T-helper 1 cell (primary cell): ENCODE measurements at regions not wholly inside any gene's neighbourhood (a gene's known extent, or its start where the extent isn't known, plus 50 kb on each side); places are given as distances from the start of the nearest gene placed in this dataset.

ENCODE experiments used
- DNase-seq, 5 donors: peaks; one replicate each; pipeline ENCODE4 v3.0.0-alpha.2; 2012 to 2020

GRCh38 chr12:130216031-130216430, 53.8 kb downstream of the FZD10 start:
- no peak for DNase-seq

GRCh38 chr12:130218682-130219081, 56.4 kb downstream of the FZD10 start:
- DNase-seq, result no peak

GRCh38 chr12:130219929-130220705, 57.9 kb downstream of the FZD10 start:
- no peak for DNase-seq

- DNase-seq, result no peak
These were observed 58.4 kb downstream of the FZD10 start for GRCh38 chr12:130220706-130221100.

- no peak for DNase-seq
These were observed 60.4 kb downstream of the FZD10 start for GRCh38 chr12:130222519-130223218.

- DNase-seq, result no peak
These were observed 61.5 kb downstream of the FZD10 start for GRCh38 chr12:130223767-130224244.

GRCh38 chr12:130224613-130225012, 62.3 kb downstream of the FZD10 start:
- DNase-seq, result no peak

- no peak for DNase-seq
These were observed 63.1 kb downstream of the FZD10 start for GRCh38 chr12:130225347-130225746.

GRCh38 chr12:130226126-130226525, 63.9 kb downstream of the FZD10 start:
- DNase-seq, result no peak

- no peak for DNase-seq
These were observed 64.5 kb downstream of the FZD10 start for GRCh38 chr12:130226771-130227170.

- no peak for DNase-seq
These were observed 65.4 kb downstream of the FZD10 start for GRCh38 chr12:130227641-130228040.

- no peak for DNase-seq
These were observed 74.2 kb downstream of the FZD10 start for GRCh38 chr12:130236446-130236845.

- no peak for DNase-seq
These were observed 78.7 kb downstream of the FZD10 start for GRCh38 chr12:130240831-130241590.

- no peak for DNase-seq
These were observed 80.2 kb downstream of the FZD10 start for GRCh38 chr12:130242506-130242905.

GRCh38 chr12:130245251-130245650, 83.0 kb downstream of the FZD10 start:
- DNase-seq, result no peak

- no peak for DNase-seq
These were observed 84.3 kb downstream of the FZD10 start for GRCh38 chr12:130246560-130246959.

- DNase-seq, result no peak
These were observed 85.5 kb downstream of the FZD10 start for GRCh38 chr12:130247634-130248237.

GRCh38 chr12:130249376-130249775, 87.1 kb downstream of the FZD10 start:
- no peak for DNase-seq

- DNase-seq, result no peak
These were observed 86.4 kb upstream of the PIWIL1 start for GRCh38 chr12:130251236-130251780.

GRCh38 chr12:130253866-130254265, 83.8 kb upstream of the PIWIL1 start:
- DNase-seq, result no peak

GRCh38 chr12:130254461-130255276, 83.0 kb upstream of the PIWIL1 start:
- no peak for DNase-seq

- no peak for DNase-seq
These were observed 78.8 kb upstream of the PIWIL1 start for GRCh38 chr12:130258863-130259262.
